Fibroblast of pulmonary artery (primary cell): ENCODE measurements at regions not wholly inside any gene's neighbourhood (a gene's known extent, or its start where the extent isn't known, plus 50 kb on each side); places are given as distances from the start of the nearest gene placed in this dataset.

Experiments used
- DNase-seq: peaks from one replicate; pipeline ENCODE4 v3.0.0-alpha.2; 2010; ENCODE audit warnings: low read depth
- H3K4me3 ChIP-seq: replicated peaks from 2 replicates; pipeline ENCODE4 v1.5.1; 2011; ENCODE audit warnings: low read depth, mild to moderate bottlenecking, control low read depth, low read length, moderate library complexity
- CTCF ChIP-seq: IDR thresholded peaks from 2 replicates; pipeline ENCODE4 v1.5.1; 2011; ENCODE audit warnings: mild to moderate bottlenecking, control low read depth, low read length, inconsistent platforms; ENCODE audit errors: missing control alignments

- no peak for DNase-seq
- TF ChIP-seq CTCF = no peak
- H3K4me3 ChIP-seq = no peak overlapping the region
Measured at GRCh38 chr16:18013863-18014262, 322.7 kb downstream of the NPIPA8 start.

DNA sequence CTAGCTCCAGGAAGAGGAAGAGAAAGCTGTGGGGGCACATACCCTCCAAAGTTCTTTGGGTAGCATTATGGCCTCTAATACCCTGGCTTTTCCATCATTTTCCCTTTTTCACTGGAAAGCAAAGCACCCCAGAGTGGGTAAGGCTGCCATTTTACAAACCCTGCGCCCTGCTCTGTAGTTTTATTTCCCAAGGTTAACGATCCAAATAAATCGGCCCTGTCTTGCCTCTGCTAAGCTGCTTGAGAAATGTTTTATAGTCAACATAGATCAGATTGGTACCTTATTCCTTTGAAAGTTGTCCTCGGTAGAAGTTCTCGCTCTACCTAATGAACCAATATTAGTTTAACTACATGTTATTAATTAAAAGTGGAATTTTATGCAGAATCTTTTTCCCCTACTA is 328.2 kb downstream of the NPIPA8 start:
- TF ChIP-seq CTCF = no peak
- no peak for DNase-seq
- H3K4me3 ChIP-seq = no peak overlapping the region

GRCh38 chr16:18003033-18003432 is 333.5 kb downstream of the NPIPA8 start:
- no peak for TF ChIP-seq CTCF
- H3K4me3 ChIP-seq = no peak overlapping the region
- DNase-seq = no peak

GRCh38 chr16:17998996-17999395 is 337.5 kb downstream of the NPIPA8 start:
- no peak overlapping the region for H3K4me3 ChIP-seq
- no peak for TF ChIP-seq CTCF
- no peak for DNase-seq

DNA sequence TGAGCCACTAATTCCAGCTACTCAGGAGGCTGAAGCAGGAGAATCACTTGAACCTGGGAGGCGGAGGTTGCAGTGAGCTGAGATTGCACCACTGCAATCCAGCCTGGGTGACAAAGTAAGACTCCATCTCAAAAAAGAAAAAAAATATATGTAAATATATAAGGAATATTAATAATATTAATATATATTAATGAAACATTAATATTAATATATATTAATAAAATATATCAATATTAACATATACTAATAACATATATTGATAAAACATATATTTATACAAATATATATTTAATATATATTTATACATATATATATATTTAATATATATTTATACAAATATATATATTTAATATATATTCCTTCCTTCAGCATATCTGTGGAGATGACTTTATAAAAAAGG is 338.0 kb downstream of the NPIPA8 start:
- TF ChIP-seq CTCF = no peak
- H3K4me3 ChIP-seq = no peak overlapping the region
- no peak for DNase-seq

GRCh38 chr16:17994027-17994426 is 342.5 kb downstream of the NPIPA8 start:
- DNase-seq = no peak
- no peak for TF ChIP-seq CTCF
- H3K4me3 ChIP-seq = no peak overlapping the region

DNA sequence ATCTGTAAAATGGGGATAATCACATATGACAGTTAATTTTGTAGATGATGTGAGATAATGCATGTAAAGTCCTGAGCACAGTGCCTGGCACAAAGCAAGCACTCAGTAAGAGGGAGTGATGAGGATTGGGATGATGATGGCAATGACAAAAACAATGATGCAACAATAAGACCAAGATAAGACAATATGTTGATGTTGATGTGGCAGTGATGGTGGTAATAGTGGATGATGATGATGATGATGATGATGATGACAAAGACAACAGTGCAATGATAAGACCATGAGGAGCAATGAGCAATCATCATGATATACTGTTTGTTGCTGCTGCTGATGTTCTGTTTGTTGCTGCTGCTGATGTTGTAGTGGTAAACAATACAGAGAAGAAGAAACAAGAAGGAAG is 344.1 kb downstream of the NPIPA8 start:
- DNase-seq = no peak
- H3K4me3 ChIP-seq = no peak overlapping the region
- no peak for TF ChIP-seq CTCF
